ENCODE measurements at regions not wholly inside any gene's neighbourhood (a gene's known extent, or its start where the extent isn't known, plus 50 kb on each side); places are given as distances from the start of the nearest gene placed in this dataset.
"Not testable (repeated sequence)": the region's sequence is repeated elsewhere in the genome, so short reads cannot be mapped to it uniquely, and the experiment has no call there.

DNA sequence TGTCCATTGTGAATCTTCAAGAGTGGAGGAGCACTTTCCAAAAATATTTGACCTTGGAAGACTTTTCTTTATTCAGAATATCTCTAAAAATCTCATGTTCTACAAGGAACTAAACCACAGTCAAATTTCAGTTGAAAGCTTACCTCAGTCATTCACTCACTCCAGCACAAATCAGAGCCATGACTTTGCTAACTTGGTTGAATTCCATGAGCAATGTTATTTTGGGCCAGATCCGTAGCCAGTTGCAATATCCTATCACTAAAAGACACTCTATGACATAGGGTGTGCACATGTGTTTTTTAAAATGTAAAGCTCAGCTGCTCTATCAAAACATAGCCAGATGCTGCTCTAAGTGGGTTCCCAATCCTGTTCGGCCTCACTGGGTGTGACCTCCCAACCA is 156.1 kb upstream of the ANKRD55 start:
- Mint-ChIP-seq H3K27me3 (no peaks in the 10 kb centered on the region), H3K4me3 (no peak overlapping the region), H3K36me3 (peaks cover 14% of the 10 kb centered on the region), H3K9me3 (peaks cover 4% of the 10 kb centered on the region), H3K4me1 (peaks cover 39% of the 10 kb centered on the region), H3K27ac (no peak overlapping the region)
- ATAC-seq, result no peak

DNA sequence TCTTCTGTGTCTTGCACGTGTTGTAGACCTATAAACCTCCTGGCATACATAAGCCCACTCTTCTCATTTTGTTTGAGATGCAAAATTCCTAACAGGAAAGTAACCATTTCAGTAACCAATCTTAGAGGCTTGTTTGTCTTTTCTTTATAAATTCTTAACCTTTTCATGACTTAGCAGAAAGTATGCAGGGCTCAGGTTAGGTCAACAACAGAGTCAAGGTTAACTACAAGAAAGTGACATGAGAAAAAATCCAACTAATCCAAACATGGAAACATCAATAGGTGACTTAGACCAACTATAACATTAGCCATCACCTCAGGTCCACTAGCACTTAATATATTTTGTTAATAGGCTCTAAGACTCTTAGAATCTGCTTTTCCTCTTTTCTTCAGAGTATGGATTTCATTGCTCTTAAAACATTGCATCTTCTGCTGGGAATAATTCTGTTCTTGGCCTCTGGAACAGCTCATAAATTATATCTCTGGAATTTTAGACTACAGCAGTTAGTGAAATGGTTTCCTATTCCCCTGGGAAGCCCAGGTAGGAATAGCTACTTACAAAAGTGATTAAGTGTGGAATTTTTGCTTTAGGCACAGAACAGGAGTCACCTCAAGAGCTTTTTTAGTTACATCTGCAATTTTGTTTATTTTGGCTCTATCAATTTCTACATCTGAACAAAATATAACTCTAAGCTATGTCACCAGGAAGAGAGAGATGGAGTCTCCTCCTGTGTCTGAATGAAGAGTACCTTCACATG is 155.3 kb upstream of the ANKRD55 start:
- Mint-ChIP-seq H3K27ac (no peak overlapping the region), H3K9me3 (peaks cover 4% of the 10 kb centered on the region), H3K27me3 (no peaks in the 10 kb centered on the region), H3K36me3 (peaks cover 14% of the 10 kb centered on the region), H3K4me1 (peaks cover 37% of the 10 kb centered on the region), H3K4me3 (no peak overlapping the region)
- no peak for ATAC-seq

DNA sequence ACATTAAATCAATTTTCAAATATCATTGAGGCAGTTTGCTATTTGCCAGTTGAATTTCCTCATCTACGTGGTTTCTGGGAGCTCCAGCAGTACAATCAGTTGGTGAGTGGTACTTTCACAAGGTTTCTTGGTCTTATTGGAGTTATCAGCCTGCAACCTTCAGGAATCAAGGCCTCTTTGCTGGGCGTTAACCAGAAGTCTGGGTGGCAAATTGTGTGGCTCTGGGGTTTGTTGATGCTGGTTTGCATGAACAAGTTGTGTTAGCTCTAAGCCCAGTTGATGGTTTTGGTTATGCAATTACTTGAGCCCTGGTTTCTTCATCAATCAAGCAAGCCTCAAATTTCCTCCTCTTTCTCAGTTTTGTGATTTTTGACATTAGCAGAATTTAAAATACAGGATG is 152.9 kb upstream of the ANKRD55 start:
- H3K27me3 Mint-ChIP-seq, result no peaks in the 10 kb centered on the region
- H3K4me1 Mint-ChIP-seq, result peaks cover 13% of the 10 kb centered on the region
- no peak for ATAC-seq

DNA sequence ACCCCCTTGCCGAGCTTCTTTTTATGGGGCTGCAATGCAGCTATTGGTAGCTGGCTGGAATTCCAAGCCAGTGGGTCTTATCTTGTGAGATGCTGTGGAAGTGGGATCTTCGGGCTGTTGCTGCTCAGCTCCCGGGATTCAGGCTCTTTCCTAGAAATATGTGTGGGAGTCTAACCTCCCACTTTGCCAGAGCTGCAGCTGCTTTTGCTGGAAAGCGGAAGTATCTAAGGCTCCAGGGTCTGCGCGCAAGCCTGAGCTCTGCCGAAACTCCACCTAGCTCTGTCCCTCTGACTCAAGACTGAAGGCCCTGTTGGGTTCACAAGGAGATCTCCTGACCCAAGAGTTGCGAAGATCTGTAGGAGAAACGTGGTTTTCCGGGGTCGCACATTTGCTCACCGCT is 151.1 kb upstream of the ANKRD55 start:
- Mint-ChIP-seq H3K9me3 (no peaks in the 10 kb centered on the region), H3K36me3 (no peaks in the 10 kb centered on the region), H3K4me1 (peaks cover 7% of the 10 kb centered on the region), H3K27ac (no peak overlapping the region), H3K27me3 (no peaks in the 10 kb centered on the region), H3K4me3 (no peak overlapping the region)
- no peak for ATAC-seq

More for the DNA sequence above, 152.9 kb upstream of the ANKRD55 start:
- no peak overlapping the region for H3K4me3 Mint-ChIP-seq
- H3K36me3 Mint-ChIP-seq, result no peaks in the 10 kb centered on the region
- peak overlapping the region; percentile 15 for H3K27ac Mint-ChIP-seq
- H3K9me3 Mint-ChIP-seq, result no peaks in the 10 kb centered on the region

DNA sequence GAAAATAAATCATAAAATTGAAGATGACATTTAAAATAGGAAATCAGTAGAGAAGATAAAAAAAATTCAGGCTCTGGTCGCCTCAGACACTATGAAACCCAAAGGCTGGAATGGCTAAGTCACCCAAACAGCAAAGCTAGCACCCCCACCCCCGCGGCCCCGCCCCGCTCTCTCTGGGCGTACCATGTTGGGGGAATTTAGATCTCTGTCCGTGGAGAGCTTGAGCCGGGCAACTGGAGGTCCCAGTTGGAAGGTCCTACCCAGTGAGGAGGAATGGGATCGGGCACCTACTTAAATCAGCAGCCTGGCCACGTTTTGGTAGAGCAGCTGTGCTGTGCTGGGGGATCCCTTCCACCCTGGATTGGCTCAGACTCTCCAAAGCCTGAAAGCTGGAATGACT is 150.6 kb upstream of the ANKRD55 start:
- ATAC-seq, result no peak
- Mint-ChIP-seq H3K36me3 (no peaks in the 10 kb centered on the region), H3K27ac (no peak overlapping the region), H3K27me3 (no peaks in the 10 kb centered on the region), H3K4me3 (no peak overlapping the region), H3K4me1 (peaks cover 7% of the 10 kb centered on the region), H3K9me3 (no peaks in the 10 kb centered on the region)

DNA sequence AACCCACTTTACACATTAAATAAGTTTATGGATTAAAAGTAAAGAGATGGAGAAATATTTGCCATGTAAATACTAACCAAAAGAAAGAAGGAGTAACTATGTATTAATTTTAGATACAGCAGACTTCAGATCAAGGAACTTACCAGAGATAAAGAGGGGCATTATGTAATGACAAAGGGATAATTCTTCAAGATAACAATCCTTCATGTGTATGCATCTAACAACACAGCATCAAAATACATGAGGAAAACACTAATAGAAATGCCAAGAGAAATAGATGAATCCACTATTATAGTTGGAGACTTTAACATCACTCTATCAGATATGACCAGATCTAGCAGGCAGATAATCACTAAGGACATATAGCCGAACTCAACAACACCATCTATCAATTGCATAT is 149.8 kb upstream of the ANKRD55 start:
- Mint-ChIP-seq H3K9me3 (no peaks in the 10 kb centered on the region), H3K4me3 (no peak overlapping the region), H3K4me1 (peaks cover 7% of the 10 kb centered on the region), H3K36me3 (no peaks in the 10 kb centered on the region), H3K27ac (no peak overlapping the region), H3K27me3 (no peaks in the 10 kb centered on the region)
- ATAC-seq, result no peak

DNA sequence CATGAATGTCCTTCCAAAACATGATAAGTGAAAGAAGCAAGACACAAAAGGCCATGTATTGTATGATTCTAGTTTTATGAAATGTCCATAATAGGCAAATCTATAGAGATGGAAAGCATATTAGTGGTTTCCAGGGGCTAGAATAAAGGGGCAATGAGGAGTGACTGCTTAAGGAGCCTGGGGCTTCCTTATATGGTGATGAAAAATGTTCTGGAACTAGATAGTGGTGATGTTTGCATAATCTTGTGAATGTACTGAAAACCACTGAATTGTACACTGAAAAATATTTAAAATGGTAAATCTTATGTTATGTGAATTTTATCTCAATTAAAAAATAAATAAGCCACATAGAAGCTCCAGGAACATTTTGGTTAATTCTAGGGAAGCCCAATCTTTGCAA is 144.4 kb upstream of the ANKRD55 start:
- no peaks in the 10 kb centered on the region for H3K27me3 Mint-ChIP-seq
- no peak for ATAC-seq
- H3K9me3 Mint-ChIP-seq, result peaks cover 6% of the 10 kb centered on the region
- H3K27ac Mint-ChIP-seq, result no peak overlapping the region
- H3K4me1 Mint-ChIP-seq, result no peaks in the 10 kb centered on the region
- H3K36me3 Mint-ChIP-seq, result peaks cover 12% of the 10 kb centered on the region
- no peak overlapping the region for H3K4me3 Mint-ChIP-seq

DNA sequence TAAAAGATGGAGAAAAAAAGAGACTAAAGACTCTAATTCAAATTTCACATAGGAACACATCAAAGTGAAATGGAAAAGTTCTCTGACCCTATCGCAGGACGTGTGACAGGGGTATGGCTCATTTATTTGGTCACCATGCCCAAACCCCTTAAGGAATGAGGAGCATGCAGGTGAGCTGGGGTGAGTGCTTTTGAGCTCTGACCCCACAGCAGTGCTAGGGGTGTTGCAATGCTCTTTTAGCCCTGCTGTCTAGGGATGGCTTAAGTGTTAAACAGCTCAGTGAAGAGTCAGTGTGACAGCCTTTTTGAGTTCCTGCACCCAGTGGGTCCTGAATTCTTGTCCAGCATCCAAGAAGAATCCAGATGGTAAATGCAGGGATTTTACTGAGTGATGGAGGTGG is 143.0 kb upstream of the ANKRD55 start:
- Mint-ChIP-seq H3K27ac (no peak overlapping the region), H3K9me3 (peaks cover 8% of the 10 kb centered on the region), H3K4me1 (no peaks in the 10 kb centered on the region), H3K4me3 (no peak overlapping the region), H3K27me3 (no peaks in the 10 kb centered on the region), H3K36me3 (peaks cover 18% of the 10 kb centered on the region)
- ATAC-seq, result no peak

DNA sequence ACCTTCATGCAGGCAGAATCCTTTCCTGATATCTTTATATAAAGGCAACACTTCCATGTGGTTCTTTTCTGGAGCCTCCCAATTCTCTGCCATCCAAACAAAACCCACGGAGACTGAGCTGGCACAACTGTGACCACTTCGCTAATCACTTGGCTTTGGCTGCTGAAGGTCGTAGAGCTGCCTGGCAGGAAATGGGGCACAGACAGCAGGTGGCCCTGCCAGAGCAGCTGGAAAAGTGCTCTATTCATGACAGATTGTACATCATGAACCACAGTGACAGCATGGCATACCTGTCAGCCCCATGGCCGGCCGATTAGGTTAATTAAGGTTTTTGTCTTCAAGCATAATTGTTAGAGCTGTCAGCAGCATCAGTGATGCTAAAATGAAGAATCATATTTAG is 141.9 kb upstream of the ANKRD55 start:
- H3K4me1 Mint-ChIP-seq, result no peaks in the 10 kb centered on the region
- H3K27ac Mint-ChIP-seq, result no peak overlapping the region
- ATAC-seq, result no peak
- peaks cover 18% of the 10 kb centered on the region for H3K36me3 Mint-ChIP-seq
- H3K27me3 Mint-ChIP-seq, result no peaks in the 10 kb centered on the region
- H3K9me3 Mint-ChIP-seq, result peaks cover 8% of the 10 kb centered on the region
- no peak overlapping the region for H3K4me3 Mint-ChIP-seq

DNA sequence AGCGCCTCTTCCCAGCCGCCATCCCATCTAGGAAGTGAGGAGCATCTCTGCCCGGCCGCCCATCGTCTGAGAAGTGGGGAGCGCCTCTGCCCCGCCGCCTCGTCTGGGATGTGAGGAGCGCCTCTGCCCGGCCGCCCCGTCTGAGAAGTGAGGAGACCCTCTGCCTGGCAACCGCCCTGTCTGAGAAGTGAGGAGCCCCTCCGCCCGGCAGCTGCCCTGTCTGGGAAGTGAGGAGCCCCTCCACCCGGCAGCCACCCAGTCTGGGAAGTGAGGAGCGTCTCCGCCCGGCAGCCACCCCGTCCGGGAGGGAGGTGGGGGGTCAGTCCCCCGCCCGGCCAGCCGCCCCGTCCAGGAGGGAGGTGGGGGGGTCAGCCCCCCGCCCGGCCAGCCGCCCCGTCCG is 139.4 kb upstream of the ANKRD55 start:
- not testable (repeated sequence) for H3K4me1 Mint-ChIP-seq, H3K9me3 Mint-ChIP-seq, ATAC-seq, H3K27ac Mint-ChIP-seq, H3K27me3 Mint-ChIP-seq, H3K4me3 Mint-ChIP-seq
- H3K36me3 Mint-ChIP-seq, result peaks cover 18% of the 10 kb centered on the region

DNA sequence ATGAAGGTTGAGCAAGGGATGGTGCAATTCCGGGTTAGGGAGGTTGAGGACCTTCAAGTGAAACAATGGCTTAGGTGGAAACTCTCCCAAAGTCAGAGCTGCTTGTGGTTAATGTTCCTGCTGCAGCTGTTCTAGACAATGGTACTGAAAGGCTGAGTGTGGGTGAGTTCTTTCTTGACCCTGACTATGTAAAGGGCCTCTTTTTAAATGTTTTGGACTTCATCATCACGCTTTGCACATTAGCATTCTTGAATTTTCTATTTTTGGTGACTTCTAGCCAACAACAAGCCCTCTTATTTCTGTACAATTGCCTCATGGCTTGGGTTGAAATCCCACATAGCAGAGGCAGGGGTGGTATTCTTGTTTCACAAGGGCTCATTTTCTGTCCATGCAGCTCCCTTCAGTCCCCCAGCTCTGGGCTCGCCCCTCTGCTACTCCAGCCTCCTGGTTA is 136.3 kb upstream of the ANKRD55 start:
- H3K4me3 Mint-ChIP-seq, result no peak overlapping the region

DNA sequence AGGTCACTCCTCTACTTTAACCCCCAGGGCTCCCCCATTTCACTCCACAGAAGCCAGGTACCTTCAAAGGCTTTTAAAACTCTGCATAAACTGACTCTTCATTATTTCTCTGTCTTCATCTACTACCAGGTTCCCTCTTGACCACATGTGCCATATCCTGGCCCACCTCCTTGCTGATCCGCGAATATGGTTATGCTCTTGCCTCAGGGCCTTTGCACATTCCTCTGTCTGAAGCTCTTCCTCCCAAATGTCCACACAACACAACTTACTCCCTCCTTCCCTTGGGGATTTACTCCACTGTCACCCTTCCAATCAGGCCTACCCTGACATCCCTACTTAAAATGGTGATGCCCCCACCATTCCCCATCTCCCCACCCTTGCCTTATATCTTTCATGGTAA is 134.6 kb upstream of the ANKRD55 start:
- ATAC-seq, result no peak
- H3K27me3 Mint-ChIP-seq, result no peaks in the 10 kb centered on the region
- no peak overlapping the region for H3K4me3 Mint-ChIP-seq
- peaks cover 6% of the 10 kb centered on the region for H3K36me3 Mint-ChIP-seq
- H3K4me1 Mint-ChIP-seq, result no peaks in the 10 kb centered on the region
- peaks cover 5% of the 10 kb centered on the region for H3K9me3 Mint-ChIP-seq
- no peak overlapping the region for H3K27ac Mint-ChIP-seq

More for the DNA sequence above, 136.3 kb upstream of the ANKRD55 start:
- H3K27me3 Mint-ChIP-seq, result no peaks in the 10 kb centered on the region
- no peak for ATAC-seq
- H3K36me3 Mint-ChIP-seq, result peaks cover 6% of the 10 kb centered on the region
- H3K4me1 Mint-ChIP-seq, result no peaks in the 10 kb centered on the region
- peaks cover 2% of the 10 kb centered on the region for H3K9me3 Mint-ChIP-seq
- H3K27ac Mint-ChIP-seq, result no peak overlapping the region

DNA sequence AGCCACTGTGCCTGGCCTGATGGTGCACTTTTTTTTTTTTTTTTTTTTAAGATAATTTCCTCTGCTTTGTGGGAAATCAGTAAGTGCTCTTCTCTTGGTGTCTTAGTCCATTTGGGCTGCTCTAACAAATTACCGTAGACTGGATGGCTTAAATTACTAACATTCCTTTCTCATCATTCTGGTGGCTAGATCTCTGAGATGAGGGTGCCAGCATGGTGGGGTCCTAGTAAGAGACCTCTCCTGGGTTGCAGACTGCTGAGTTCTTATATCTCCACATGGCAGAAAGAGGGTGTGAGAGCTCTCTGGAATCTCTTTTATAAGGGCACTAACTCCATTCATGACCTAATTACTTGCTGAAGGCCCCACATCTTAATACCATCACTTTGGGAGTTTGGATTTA is 133.9 kb upstream of the ANKRD55 start:
- H3K27me3 Mint-ChIP-seq, result no peaks in the 10 kb centered on the region
- no peak for ATAC-seq
- H3K4me3 Mint-ChIP-seq, result no peak overlapping the region
- H3K9me3 Mint-ChIP-seq, result peaks cover 5% of the 10 kb centered on the region
- H3K4me1 Mint-ChIP-seq, result no peaks in the 10 kb centered on the region
- H3K36me3 Mint-ChIP-seq, result peaks cover 4% of the 10 kb centered on the region
- no peak overlapping the region for H3K27ac Mint-ChIP-seq

DNA sequence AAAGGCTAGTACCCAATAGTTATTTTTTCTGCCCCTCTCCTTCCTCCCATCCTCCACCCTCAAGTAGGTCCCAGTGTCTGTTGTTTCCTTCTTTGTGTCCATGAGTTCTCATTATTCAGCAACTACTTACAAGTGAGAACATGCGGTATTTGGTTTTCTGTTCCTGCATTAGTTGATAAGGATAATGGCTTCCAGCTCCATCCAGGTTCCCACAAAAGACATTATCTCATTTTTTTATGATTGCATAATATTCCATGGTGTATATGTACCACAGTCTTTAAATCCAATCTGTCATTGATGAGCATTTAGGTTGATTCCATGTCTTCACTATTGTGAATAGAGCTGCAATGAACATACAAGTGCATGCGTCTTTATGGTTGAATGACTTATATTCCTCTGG is 128.3 kb upstream of the ANKRD55 start:
- H3K9me3 Mint-ChIP-seq, result peaks cover 8% of the 10 kb centered on the region
- H3K4me3 Mint-ChIP-seq, result no peak overlapping the region
- H3K27ac Mint-ChIP-seq, result no peak overlapping the region
- no peaks in the 10 kb centered on the region for H3K27me3 Mint-ChIP-seq
- no peaks in the 10 kb centered on the region for H3K36me3 Mint-ChIP-seq
- ATAC-seq, result no peak
- peaks cover 20% of the 10 kb centered on the region for H3K4me1 Mint-ChIP-seq

DNA sequence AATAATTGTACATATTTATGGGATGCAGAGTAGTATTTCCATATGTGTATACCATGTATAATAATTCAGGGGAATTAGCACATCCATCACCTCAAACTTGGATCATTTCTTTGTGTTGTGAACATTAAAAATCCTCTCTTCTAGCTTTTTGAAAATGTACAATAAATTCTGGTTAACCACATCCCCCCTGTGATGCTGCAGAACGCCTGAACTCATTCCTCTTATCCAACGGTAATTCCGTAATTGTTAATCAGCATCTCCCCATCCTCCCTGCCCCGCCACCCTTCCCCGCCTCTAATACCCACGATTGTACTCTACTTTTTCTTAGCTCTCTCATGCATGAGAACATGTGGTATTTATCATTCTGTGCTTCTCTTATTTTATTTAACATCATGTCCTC is 127.7 kb upstream of the ANKRD55 start:
- no peak overlapping the region for H3K27ac Mint-ChIP-seq
- peaks cover 24% of the 10 kb centered on the region for H3K4me1 Mint-ChIP-seq
- H3K9me3 Mint-ChIP-seq, result peaks cover 8% of the 10 kb centered on the region
- no peaks in the 10 kb centered on the region for H3K27me3 Mint-ChIP-seq
- no peaks in the 10 kb centered on the region for H3K36me3 Mint-ChIP-seq
- H3K4me3 Mint-ChIP-seq, result no peak overlapping the region
- ATAC-seq, result no peak

DNA sequence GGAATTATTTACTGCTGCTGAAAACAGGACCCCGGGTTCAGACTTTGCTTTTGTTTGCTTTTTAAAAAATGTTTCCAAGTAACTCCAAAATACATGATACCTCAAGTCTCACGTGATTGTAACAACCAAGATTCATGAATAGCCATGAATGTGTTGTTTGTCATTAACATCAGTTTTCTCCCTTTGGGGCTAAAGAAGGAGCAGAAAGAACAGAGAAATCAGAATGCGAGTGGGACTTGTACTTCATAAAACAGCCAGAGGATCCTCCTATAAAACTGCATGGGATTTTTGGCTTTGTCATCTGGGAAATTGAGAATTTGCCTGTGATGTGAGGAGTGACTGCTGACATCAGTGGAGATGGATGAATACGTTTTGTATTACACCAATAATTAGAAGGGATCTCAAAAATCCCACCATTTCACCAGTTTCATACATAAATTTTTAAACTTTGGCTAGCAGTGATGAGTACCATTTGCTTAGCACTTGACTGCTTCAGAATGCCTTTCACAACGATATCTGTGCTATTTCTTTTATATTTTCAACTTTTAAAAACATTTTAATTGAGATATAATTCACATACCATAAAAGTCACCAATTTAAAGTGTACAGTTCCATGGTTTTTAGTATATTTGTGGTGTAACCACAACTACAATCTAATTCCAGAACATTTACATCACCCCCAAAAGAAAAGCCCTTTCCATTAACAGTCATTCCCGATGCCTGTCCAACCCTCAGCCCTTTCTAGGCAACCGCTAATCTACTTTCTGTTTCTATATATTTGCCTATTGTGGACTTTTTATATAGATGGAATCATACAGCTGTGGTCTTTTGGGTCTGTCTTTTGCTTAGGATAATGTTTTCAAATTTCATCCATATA is 126.9 kb upstream of the ANKRD55 start:
- Mint-ChIP-seq H3K4me3 (no peak overlapping the region), H3K36me3 (no peaks in the 10 kb centered on the region), H3K4me1 (peaks cover 27% of the 10 kb centered on the region), H3K27ac (no peak overlapping the region), H3K9me3 (peaks cover 8% of the 10 kb centered on the region), H3K27me3 (no peaks in the 10 kb centered on the region)
- ATAC-seq, result no peak

Measured in stimulated activated memory B cell treated with anti-CD40 and anti-IgM and Interleukin-4, amounts not matched to agents 10 μg/mL and 1 μg/mL and 100 μg/mL, for 72 hours (primary cell).